ENCODE measurements at regions not wholly inside any gene's neighbourhood (a gene's known extent, or its start where the extent isn't known, plus 50 kb on each side); places are given as distances from the start of the nearest gene placed in this dataset.

- TF ChIP-seq POLR2AphosphoS5 (IDR thresholded peaks at IDR 0.05; ENCODE audit: low read depth) (no peak), CTCF (IDR thresholded peaks at IDR 0.05; ENCODE audit: insufficient read depth, low read length) (no peak), GABPA (IDR thresholded peaks at IDR 0.05; ENCODE audit: low read depth) (no peak), REST (IDR thresholded peaks at IDR 0.05; ENCODE audit: insufficient replicate concordance, low read depth) (no peak), SPI1 (IDR thresholded peaks at IDR 0.05; ENCODE audit: borderline replicate concordance, low read depth) (no peak)
These were observed 78.4 kb upstream of the TSPAN8 start for GRCh38 chr12:71236133-71236660.
